Activated T-cell treated with anti-CD3 and anti-CD28 coated beads, Interleukin-2, amount 50 U/mL, for 24 hours (primary cell): ENCODE measurements at regions not wholly inside any gene's neighbourhood (a gene's known extent, or its start where the extent isn't known, plus 50 kb on each side); places are given as distances from the start of the nearest gene placed in this dataset.
"Not testable (repeated sequence)": the region's sequence is repeated elsewhere in the genome, so short reads cannot be mapped to it uniquely, and the experiment has no call there.

Experiments
- DNase-seq: peaks from one replicate; pipeline ENCODE4 v3.0.0-alpha.2; 2020
- H3K27ac Mint-ChIP-seq: 2 replicates; pipeline ENCODE4 v1.8.0; 2020; ENCODE audit warnings: mild to moderate bottlenecking, mixed read lengths
- H3K27me3 Mint-ChIP-seq: 2 replicates; pipeline ENCODE4 v1.8.0; 2020; ENCODE audit warnings: mixed read lengths
- H3K36me3 Mint-ChIP-seq: 2 replicates; pipeline ENCODE4 v1.8.0; 2020; ENCODE audit warnings: low read depth, mixed read lengths
- H3K4me1 Mint-ChIP-seq: 2 replicates; pipeline ENCODE4 v1.8.0; 2020; ENCODE audit warnings: low read depth, mixed read lengths
- H3K4me3 Mint-ChIP-seq: 2 replicates; pipeline ENCODE4 v1.8.0; 2020; ENCODE audit warnings: mild to moderate bottlenecking, moderate library complexity, mixed read lengths
- H3K9me3 Mint-ChIP-seq: 2 replicates; pipeline ENCODE4 v1.8.0; 2020; ENCODE audit warnings: mixed read lengths

DNA sequence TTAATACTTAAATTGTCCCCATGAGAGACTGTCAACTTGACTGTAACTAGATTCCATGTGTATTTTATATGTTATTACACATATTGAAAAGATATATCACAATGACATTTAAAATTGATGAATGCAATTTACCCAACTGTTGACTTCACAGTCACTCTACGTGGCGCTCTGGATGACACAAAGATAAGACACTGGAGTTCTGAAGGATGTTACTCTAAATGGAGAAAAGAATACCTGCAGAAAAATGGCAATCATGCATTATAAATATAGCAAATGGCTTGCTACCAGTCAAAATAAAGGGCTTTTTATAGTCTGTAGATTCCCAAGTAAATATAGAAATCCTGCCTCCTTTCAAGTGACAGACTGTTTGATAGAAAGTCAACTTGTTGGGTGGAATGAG lies 143.6 kb upstream of the KLF6 start:
- H3K27me3 Mint-ChIP-seq, result no peaks in the 10 kb centered on the region
- H3K27ac Mint-ChIP-seq, result no peak overlapping the region
- no peak overlapping the region for H3K4me3 Mint-ChIP-seq
- DNase-seq, result no peak
- H3K36me3 Mint-ChIP-seq, result no peaks in the 10 kb centered on the region
- H3K4me1 Mint-ChIP-seq, result peaks cover 33% of the 10 kb centered on the region
- no peaks in the 10 kb centered on the region for H3K9me3 Mint-ChIP-seq

DNA sequence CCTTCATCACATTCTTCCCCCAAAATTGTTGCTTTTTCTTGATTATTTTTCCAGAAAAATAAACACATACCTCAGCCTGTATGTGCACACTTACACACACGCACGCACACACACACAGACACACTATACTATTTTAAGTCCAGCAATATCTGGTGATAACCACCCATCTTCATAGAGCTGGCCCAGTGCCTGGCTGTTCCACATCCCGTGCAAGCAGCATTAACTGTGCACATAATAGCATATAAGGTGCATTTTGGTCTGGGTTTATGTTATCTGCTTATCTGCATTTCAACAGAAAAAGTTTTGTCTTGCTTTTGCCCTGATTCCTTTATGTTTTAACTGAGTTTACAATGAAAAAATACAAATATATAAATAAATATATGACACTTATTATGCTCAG lies 143.1 kb upstream of the KLF6 start:
- H3K36me3 Mint-ChIP-seq, result no peaks in the 10 kb centered on the region
- DNase-seq, result no peak
- H3K9me3 Mint-ChIP-seq, result no peaks in the 10 kb centered on the region
- no peaks in the 10 kb centered on the region for H3K27me3 Mint-ChIP-seq
- no peak overlapping the region for H3K4me3 Mint-ChIP-seq
- H3K4me1 Mint-ChIP-seq, result peaks cover 28% of the 10 kb centered on the region
- no peak overlapping the region for H3K27ac Mint-ChIP-seq

GRCh38 chr10:3926675-3927525 lies 141.9 kb upstream of the KLF6 start:
- no peak for DNase-seq
- H3K4me3 Mint-ChIP-seq, result no peak overlapping the region
- peak overlapping the region; percentile 45 for H3K27ac Mint-ChIP-seq
- H3K27me3 Mint-ChIP-seq, result no peaks in the 10 kb centered on the region
- no peaks in the 10 kb centered on the region for H3K36me3 Mint-ChIP-seq
- H3K9me3 Mint-ChIP-seq, result no peaks in the 10 kb centered on the region
- H3K4me1 Mint-ChIP-seq, result peaks cover 22% of the 10 kb centered on the region

DNA sequence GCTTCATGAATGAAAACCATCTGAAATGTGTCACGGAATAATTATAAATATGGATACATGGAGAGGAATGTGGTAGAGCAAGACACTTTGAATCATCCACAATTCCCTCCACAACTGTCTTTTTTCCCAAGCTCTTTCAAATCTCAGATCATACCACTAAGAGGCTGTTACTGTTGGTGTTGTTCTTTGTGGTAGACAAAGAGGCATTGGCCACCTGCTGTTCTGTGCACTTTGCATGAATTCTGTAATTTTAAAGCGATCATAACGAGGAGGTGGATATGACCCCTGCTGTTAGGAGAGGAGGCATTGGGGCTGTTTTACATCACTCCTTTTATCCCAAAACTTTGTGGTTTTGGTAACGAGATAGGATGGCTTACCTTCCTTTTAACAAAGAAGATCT lies 141.2 kb upstream of the KLF6 start:
- no peaks in the 10 kb centered on the region for H3K9me3 Mint-ChIP-seq
- no peak for DNase-seq
- peak overlapping the region; percentile 45 for H3K27ac Mint-ChIP-seq
- no peak overlapping the region for H3K4me3 Mint-ChIP-seq
- H3K27me3 Mint-ChIP-seq, result no peaks in the 10 kb centered on the region
- no peaks in the 10 kb centered on the region for H3K36me3 Mint-ChIP-seq
- peaks cover 20% of the 10 kb centered on the region for H3K4me1 Mint-ChIP-seq

GRCh38 chr10:3925184-3925583 lies 140.2 kb upstream of the KLF6 start:
- no peaks in the 10 kb centered on the region for H3K27me3 Mint-ChIP-seq
- no peak for DNase-seq
- no peaks in the 10 kb centered on the region for H3K36me3 Mint-ChIP-seq
- no peak overlapping the region for H3K4me3 Mint-ChIP-seq
- H3K4me1 Mint-ChIP-seq, result peaks cover 20% of the 10 kb centered on the region
- H3K9me3 Mint-ChIP-seq, result no peaks in the 10 kb centered on the region
- H3K27ac Mint-ChIP-seq, result no peak overlapping the region

DNA sequence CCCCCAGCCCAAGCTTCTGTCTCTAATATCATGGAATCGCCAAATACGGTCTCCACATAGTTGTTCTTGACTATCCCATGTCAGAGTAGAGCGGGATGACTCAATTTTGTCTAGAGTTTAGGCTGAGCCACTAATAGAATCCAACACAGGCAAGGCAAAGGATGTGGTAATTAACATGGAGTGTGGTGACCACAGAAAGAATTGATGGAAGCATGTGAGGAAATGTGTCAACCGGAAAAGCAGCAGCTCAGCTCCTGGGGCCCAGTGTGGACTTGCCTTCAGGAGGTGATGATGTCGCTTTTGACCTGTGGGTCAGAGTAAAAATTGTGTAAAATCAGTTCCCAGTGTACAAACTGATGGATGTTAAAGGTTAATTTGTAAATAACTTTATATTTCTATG lies 139.3 kb upstream of the KLF6 start:
- no peak overlapping the region for H3K27ac Mint-ChIP-seq
- no peak overlapping the region for H3K4me3 Mint-ChIP-seq
- no peaks in the 10 kb centered on the region for H3K9me3 Mint-ChIP-seq
- no peaks in the 10 kb centered on the region for H3K27me3 Mint-ChIP-seq
- DNase-seq, result no peak
- peaks cover 24% of the 10 kb centered on the region for H3K4me1 Mint-ChIP-seq
- no peaks in the 10 kb centered on the region for H3K36me3 Mint-ChIP-seq

GRCh38 chr10:3923033-3923432 lies 138.0 kb upstream of the KLF6 start:
- Mint-ChIP-seq H3K4me3 (no peak overlapping the region), H3K4me1 (peaks cover 23% of the 10 kb centered on the region), H3K9me3 (peaks cover 5% of the 10 kb centered on the region), H3K27me3 (no peaks in the 10 kb centered on the region), H3K27ac (no peak overlapping the region), H3K36me3 (no peaks in the 10 kb centered on the region)
- no peak for DNase-seq

DNA sequence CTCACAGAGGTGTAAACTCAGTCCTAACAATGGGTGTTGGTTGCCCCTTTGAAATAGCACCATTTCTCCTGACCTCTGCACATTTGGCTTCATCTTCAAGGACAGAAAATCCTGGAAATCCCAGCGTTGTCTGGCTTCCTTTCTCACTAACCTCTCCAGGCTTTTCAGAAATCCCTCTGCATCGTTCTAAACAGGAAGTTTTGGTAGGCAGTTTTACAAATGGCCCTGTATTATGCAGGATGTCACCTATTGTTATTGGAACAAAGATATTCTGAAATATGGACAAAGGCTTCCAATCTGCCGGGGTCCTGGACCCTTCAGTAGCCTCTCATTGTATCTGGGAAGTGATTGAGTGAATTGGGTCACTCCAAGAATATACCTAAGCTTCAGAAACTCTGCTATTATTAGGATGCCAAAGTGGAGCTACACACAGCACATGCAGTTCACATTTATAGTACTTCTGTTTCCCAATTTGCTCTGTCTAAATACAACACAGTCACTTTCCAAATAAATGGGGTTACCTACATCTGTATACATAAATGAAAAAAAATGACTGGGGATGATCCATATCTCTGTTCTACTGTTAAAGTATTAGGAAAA lies 134.8 kb upstream of the KLF6 start:
- H3K4me3 Mint-ChIP-seq, result no peak overlapping the region
- H3K9me3 Mint-ChIP-seq, result peaks cover 5% of the 10 kb centered on the region
- H3K27ac Mint-ChIP-seq, result no peak overlapping the region
- DNase-seq, result no peak
- peaks cover 6% of the 10 kb centered on the region for H3K4me1 Mint-ChIP-seq
- H3K36me3 Mint-ChIP-seq, result no peaks in the 10 kb centered on the region
- H3K27me3 Mint-ChIP-seq, result no peaks in the 10 kb centered on the region

DNA sequence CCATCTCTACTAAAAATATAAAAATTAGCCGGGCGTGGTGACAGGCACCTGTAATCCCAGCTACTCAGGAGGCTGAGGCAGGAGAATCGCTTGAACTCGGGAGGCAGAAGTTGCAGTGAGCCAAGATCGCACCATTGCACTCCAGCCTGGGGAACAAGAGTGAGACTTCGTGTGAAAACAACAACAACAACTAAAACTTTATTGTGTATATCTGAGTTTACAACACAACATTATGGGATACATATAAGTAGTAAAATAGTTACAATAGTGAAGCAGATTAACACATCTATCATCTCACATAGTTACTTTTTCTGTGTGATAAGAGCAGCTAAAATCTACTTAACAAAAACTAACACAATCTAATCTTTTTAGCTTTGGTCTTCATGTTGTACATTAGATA lies 132.4 kb upstream of the KLF6 start:
- not testable (repeated sequence) for H3K27ac Mint-ChIP-seq, H3K4me1 Mint-ChIP-seq, H3K9me3 Mint-ChIP-seq, H3K4me3 Mint-ChIP-seq, DNase-seq, H3K27me3 Mint-ChIP-seq, H3K36me3 Mint-ChIP-seq

- Mint-ChIP-seq H3K4me3 (no peak overlapping the region), H3K27me3 (no peaks in the 10 kb centered on the region), H3K9me3 (peaks cover 5% of the 10 kb centered on the region), H3K27ac (no peak overlapping the region), H3K4me1 (no peaks in the 10 kb centered on the region), H3K36me3 (no peaks in the 10 kb centered on the region)
- DNase-seq, result no peak
These were observed 129.7 kb upstream of the KLF6 start for GRCh38 chr10:3914733-3915132.

DNA sequence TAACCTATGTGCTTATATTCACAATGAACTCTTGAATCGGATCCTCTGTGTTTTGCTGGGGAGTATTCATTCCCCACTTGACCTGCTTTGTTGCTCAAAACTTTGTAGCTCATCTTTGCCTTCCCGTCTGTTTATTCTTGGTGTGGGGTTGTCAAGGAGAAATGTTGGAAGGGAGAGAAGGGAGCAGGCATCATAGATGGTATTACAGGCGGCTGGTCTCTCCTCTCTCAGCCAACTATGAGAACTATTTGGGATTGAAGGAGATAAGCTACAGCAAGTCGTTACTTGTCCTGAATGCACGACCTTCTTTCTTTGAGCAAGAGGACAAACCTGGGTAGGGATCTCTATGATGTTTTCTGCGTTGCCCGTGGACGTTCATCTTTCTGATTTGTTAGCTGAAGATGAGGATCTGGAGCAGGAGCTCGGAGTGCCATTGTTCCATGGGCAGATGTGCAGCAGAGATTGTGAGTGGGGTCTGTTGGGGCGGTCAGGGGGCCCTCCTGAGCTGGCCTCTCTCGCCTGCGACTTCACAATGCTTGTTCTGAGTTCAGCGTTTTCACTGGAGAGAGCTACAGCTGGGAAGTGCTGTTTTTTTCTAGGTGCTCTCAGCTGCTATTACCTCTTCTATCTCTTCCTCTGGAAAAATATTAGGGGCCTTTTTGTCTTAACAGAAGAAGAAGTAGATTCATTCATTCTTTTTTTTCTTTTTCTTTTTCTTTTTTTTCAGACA lies 126.9 kb upstream of the KLF6 start:
- Mint-ChIP-seq H3K27ac (no peak overlapping the region), H3K36me3 (no peaks in the 10 kb centered on the region), H3K9me3 (no peaks in the 10 kb centered on the region), H3K4me3 (no peak overlapping the region), H3K4me1 (no peaks in the 10 kb centered on the region), H3K27me3 (no peaks in the 10 kb centered on the region)
- no peak for DNase-seq

GRCh38 chr10:3911241-3911640 lies 126.2 kb upstream of the KLF6 start:
- no peaks in the 10 kb centered on the region for H3K36me3 Mint-ChIP-seq
- DNase-seq, result no peak
- no peaks in the 10 kb centered on the region for H3K27me3 Mint-ChIP-seq
- no peak overlapping the region for H3K27ac Mint-ChIP-seq
- no peak overlapping the region for H3K4me3 Mint-ChIP-seq
- H3K4me1 Mint-ChIP-seq, result no peaks in the 10 kb centered on the region
- H3K9me3 Mint-ChIP-seq, result no peaks in the 10 kb centered on the region

DNA sequence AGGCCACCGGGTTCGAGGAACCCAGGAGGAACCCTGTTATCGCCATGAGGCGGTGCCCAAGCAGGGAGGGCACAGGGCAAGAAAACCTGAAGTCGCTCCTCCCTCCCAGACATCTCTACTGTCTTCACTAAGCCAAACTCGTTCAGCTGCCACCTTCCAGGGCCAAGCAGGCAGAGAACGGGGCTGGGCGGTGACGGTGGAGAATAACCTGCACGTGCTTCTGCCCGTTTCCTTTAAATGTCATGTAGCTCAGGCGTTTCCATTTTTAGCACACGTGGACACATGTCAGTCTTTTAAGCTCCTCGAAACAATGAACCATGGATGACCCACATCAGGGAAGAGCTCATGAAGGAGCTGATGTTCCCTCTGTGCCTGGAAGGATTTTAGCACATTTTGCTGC lies 124.3 kb upstream of the KLF6 start:
- H3K27ac Mint-ChIP-seq, result no peak overlapping the region
- no peaks in the 10 kb centered on the region for H3K9me3 Mint-ChIP-seq
- no peaks in the 10 kb centered on the region for H3K4me1 Mint-ChIP-seq
- H3K36me3 Mint-ChIP-seq, result no peaks in the 10 kb centered on the region
- no peak overlapping the region for H3K4me3 Mint-ChIP-seq
- no peaks in the 10 kb centered on the region for H3K27me3 Mint-ChIP-seq
- DNase-seq, result no peak

DNA sequence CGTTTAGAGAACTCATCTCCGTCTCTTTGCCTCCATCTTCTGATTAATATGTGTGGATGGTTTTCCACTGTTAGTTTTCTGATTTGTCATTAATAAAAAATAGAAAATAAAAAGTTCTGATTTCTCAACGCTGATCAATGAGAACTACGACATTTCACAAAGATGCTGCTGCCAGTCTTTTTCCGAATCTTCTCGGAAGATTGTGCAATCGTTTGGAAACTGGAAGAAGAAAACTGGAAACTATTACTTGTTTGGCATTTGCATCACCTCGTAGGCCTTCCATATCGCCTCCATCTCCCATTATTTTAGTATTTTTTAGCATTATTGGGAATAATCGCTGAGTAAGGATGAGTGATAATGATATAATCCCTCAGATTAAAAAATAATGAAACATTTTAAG lies 123.2 kb upstream of the KLF6 start:
- no peaks in the 10 kb centered on the region for H3K9me3 Mint-ChIP-seq
- H3K27me3 Mint-ChIP-seq, result no peaks in the 10 kb centered on the region
- H3K4me3 Mint-ChIP-seq, result no peak overlapping the region
- H3K36me3 Mint-ChIP-seq, result no peaks in the 10 kb centered on the region
- peaks cover 3% of the 10 kb centered on the region for H3K4me1 Mint-ChIP-seq
- DNase-seq, result no peak
- no peak overlapping the region for H3K27ac Mint-ChIP-seq

DNA sequence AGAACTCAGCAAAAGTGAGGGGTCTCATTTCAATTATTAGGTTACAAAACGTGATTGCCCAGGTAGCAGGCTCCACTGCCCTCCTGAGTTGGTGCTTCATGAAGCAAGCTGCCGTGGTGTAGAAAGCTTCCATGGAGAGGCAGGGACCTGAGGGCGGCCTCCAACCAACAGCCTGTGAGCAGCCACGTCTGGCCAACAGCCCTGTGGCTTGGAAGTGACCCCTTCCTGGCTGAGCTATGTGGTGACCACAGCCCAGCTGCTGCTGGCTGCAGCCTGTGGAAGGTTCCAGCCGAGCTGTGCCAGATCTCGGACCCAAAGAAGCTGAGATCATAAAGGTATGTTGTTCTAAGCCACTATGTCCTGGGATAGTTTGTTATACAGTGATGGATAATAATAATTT lies 122.5 kb upstream of the KLF6 start:
- H3K27ac Mint-ChIP-seq, result no peak overlapping the region
- DNase-seq, result no peak
- H3K4me1 Mint-ChIP-seq, result peaks cover 9% of the 10 kb centered on the region
- no peaks in the 10 kb centered on the region for H3K36me3 Mint-ChIP-seq
- H3K27me3 Mint-ChIP-seq, result no peaks in the 10 kb centered on the region
- H3K9me3 Mint-ChIP-seq, result no peaks in the 10 kb centered on the region
- H3K4me3 Mint-ChIP-seq, result no peak overlapping the region
